ENCODE measurements at regions not wholly inside any gene's neighbourhood (a gene's known extent, or its start where the extent isn't known, plus 50 kb on each side); places are given as distances from the start of the nearest gene placed in this dataset.

DNA sequence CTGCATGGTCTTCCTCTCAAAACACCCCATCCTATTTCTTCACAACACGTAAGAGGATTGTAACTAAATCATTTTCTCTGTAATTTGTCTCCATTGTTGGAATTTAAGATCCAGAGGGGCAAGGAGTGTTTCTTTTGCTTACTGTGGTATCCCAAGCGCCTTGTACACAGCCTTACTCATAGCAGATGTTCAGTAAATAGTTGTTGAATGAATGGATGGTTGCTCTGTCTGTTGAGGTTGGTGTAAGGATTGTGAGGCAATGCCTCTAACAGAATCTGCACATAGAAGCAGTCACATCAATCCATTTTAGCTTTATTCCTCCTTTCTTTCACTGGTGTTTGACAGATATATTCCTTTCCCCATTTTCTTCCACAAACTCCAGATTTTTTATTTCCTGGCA lies 90.1 kb downstream of the ZNF365 start:
- ATAC-seq (no peak), DNase-seq (no peak)
- TF ChIP-seq CTCF (IDR thresholded peaks at IDR 0.05) = no peak
- Histone ChIP-seq H3K4me3 (no peak overlapping the region), H3K4me1 (peaks cover 6% of the 10 kb centered on the region), H3K36me3 (no peaks in the 10 kb centered on the region), H3K9me3 (no peaks in the 10 kb centered on the region), H3K27ac (no peak overlapping the region), H3K27me3 (no peaks in the 10 kb centered on the region)
- intact Hi-C loops (cut with DNase I) = no loop called here

- Histone ChIP-seq H3K36me3 (no peaks in the 10 kb centered on the region), H3K27me3 (no peaks in the 10 kb centered on the region), H3K9me3 (no peaks in the 10 kb centered on the region), H3K27ac (no peak overlapping the region), H3K4me3 (no peak overlapping the region), H3K4me1 (no peaks in the 10 kb centered on the region)
- intact Hi-C loops (cut with DNase I) = no loop called here
- no peak for TF ChIP-seq CTCF (IDR thresholded peaks at IDR 0.05)
- no peak for ATAC-seq
- no peak for DNase-seq
These were observed 92.4 kb downstream of the ZNF365 start for GRCh38 chr10:62466590-62466989.

GRCh38 chr10:62467527-62467926 lies 93.4 kb downstream of the ZNF365 start:
- no peak for ATAC-seq
- no peak overlapping the region for H3K27ac ChIP-seq
- DNase-seq = no peak
- TF ChIP-seq CTCF (IDR thresholded peaks at IDR 0.05) = no peak
- H3K4me3 ChIP-seq = no peak overlapping the region
- no peaks in the 10 kb centered on the region for H3K27me3 ChIP-seq
- intact Hi-C loops (cut with DNase I) = no loop called here
- H3K4me1 ChIP-seq = no peaks in the 10 kb centered on the region
- H3K9me3 ChIP-seq = no peaks in the 10 kb centered on the region
- no peaks in the 10 kb centered on the region for H3K36me3 ChIP-seq

- H3K4me3 ChIP-seq = no peak overlapping the region
- ATAC-seq (no peak), DNase-seq (no peak)
- H3K36me3 ChIP-seq = no peaks in the 10 kb centered on the region
- H3K4me1 ChIP-seq = no peaks in the 10 kb centered on the region
- intact Hi-C loops (cut with DNase I) = no loop called here
- no peak for TF ChIP-seq CTCF (IDR thresholded peaks at IDR 0.05)
- H3K27ac ChIP-seq = no peak overlapping the region
- no peaks in the 10 kb centered on the region for H3K9me3 ChIP-seq
- no peaks in the 10 kb centered on the region for H3K27me3 ChIP-seq
These were observed 97.5 kb downstream of the ZNF365 start for GRCh38 chr10:62471711-62472110.

- H3K36me3 ChIP-seq = no peaks in the 10 kb centered on the region
- no peaks in the 10 kb centered on the region for H3K4me1 ChIP-seq
- intact Hi-C loops (cut with DNase I) = no loop called here
- H3K4me3 ChIP-seq = no peak overlapping the region
- TF ChIP-seq CTCF (IDR thresholded peaks at IDR 0.05) = no peak
- H3K27ac ChIP-seq = no peak overlapping the region
- DNase-seq (no peak), ATAC-seq (peak; percentile 47)
- no peaks in the 10 kb centered on the region for H3K27me3 ChIP-seq
- H3K9me3 ChIP-seq = no peaks in the 10 kb centered on the region
These were observed 99.1 kb downstream of the ZNF365 start for GRCh38 chr10:62473241-62473640.

- Histone ChIP-seq H3K4me1 (no peaks in the 10 kb centered on the region), H3K27ac (no peak overlapping the region), H3K36me3 (no peaks in the 10 kb centered on the region), H3K4me3 (no peak overlapping the region), H3K9me3 (no peaks in the 10 kb centered on the region), H3K27me3 (no peaks in the 10 kb centered on the region)
- DNase-seq (no peak), ATAC-seq (no peak)
- TF ChIP-seq CTCF (IDR thresholded peaks at IDR 0.05) = no peak
- intact Hi-C loops (cut with DNase I) = no loop called here
These were observed 101.4 kb downstream of the ZNF365 start for GRCh38 chr10:62475551-62475950.
